ENCODE measurements at regions not wholly inside any gene's neighbourhood (a gene's known extent, or its start where the extent isn't known, plus 50 kb on each side); places are given as distances from the start of the nearest gene placed in this dataset.

- Mint-ChIP-seq H3K4me1 (ENCODE audit: low read depth in 2 of 2) (no peaks in the 10 kb centered on the region), H3K27ac (no peak overlapping the region), H3K27me3 (no peaks in the 10 kb centered on the region), H3K4me3 (no peak overlapping the region), H3K9me3 (peaks cover 8 to 21% of the 10 kb centered on the region in 2 donors), H3K36me3 (ENCODE audit: insufficient read depth) (no peaks in the 10 kb centered on the region)
- DNase-seq (no peak), ATAC-seq (replicated peaks) (no peak)
Observed at GRCh38 chr13:34302596-34302995, 484.6 kb downstream of the RFC3 start.

GRCh38 chr13:34303346-34303745 lies 485.4 kb downstream of the RFC3 start:
- Mint-ChIP-seq H3K4me1 (ENCODE audit: low read depth in 2 of 2) (no peaks in the 10 kb centered on the region), H3K27me3 (no peaks in the 10 kb centered on the region), H3K9me3 (peaks cover 8 to 21% of the 10 kb centered on the region in 2 donors), H3K36me3 (ENCODE audit: insufficient read depth) (no peaks in the 10 kb centered on the region), H3K4me3 (no peak overlapping the region), H3K27ac (no peak overlapping the region)
- no peak for DNase-seq
- no peak for ATAC-seq (replicated peaks)

- Mint-ChIP-seq H3K9me3 (peaks cover 5 to 21% of the 10 kb centered on the region in 2 donors), H3K4me1 (ENCODE audit: low read depth in 2 of 2) (no peaks in the 10 kb centered on the region), H3K36me3 (ENCODE audit: insufficient read depth) (no peaks in the 10 kb centered on the region), H3K4me3 (no peak overlapping the region), H3K27ac (no peak overlapping the region), H3K27me3 (no peaks in the 10 kb centered on the region)
- no peak for ATAC-seq (replicated peaks)
- DNase-seq = no peak
Observed at GRCh38 chr13:34307607-34308006, 489.7 kb downstream of the RFC3 start.

GRCh38 chr13:34308725-34309124 lies 490.8 kb downstream of the RFC3 start:
- Mint-ChIP-seq H3K4me1 (ENCODE audit: low read depth in 2 of 2) (no peaks in the 10 kb centered on the region), H3K27me3 (no peaks in the 10 kb centered on the region), H3K36me3 (ENCODE audit: insufficient read depth) (no peaks in the 10 kb centered on the region), H3K27ac (no peak overlapping the region), H3K9me3 (peaks cover 4 to 19% of the 10 kb centered on the region in 2 donors), H3K4me3 (no peak overlapping the region)
- DNase-seq (no peak), ATAC-seq (replicated peaks) (no peak)

- no peak for ATAC-seq (replicated peaks)
- Mint-ChIP-seq H3K9me3 (peaks cover 0 to 7% of the 10 kb centered on the region in 2 donors), H3K27me3 (no peaks in the 10 kb centered on the region), H3K4me3 (no peak overlapping the region), H3K36me3 (ENCODE audit: insufficient read depth) (no peaks in the 10 kb centered on the region), H3K4me1 (ENCODE audit: low read depth in 2 of 2) (no peaks in the 10 kb centered on the region), H3K27ac (no peak overlapping the region)
- no peak for DNase-seq
Observed at GRCh38 chr13:34310539-34310938, 492.6 kb downstream of the RFC3 start.

- Mint-ChIP-seq H3K27me3 (no peaks in the 10 kb centered on the region), H3K4me1 (ENCODE audit: low read depth in 2 of 2) (no peaks in the 10 kb centered on the region), H3K27ac (no peak overlapping the region), H3K4me3 (no peak overlapping the region), H3K9me3 (peaks cover 2 to 7% of the 10 kb centered on the region in 2 donors), H3K36me3 (ENCODE audit: insufficient read depth) (no peaks in the 10 kb centered on the region)
- ATAC-seq (replicated peaks) (no peak), DNase-seq (no peak)
Observed at GRCh38 chr13:34311251-34311650, 493.3 kb downstream of the RFC3 start.

- Mint-ChIP-seq H3K36me3 (ENCODE audit: insufficient read depth) (no peaks in the 10 kb centered on the region), H3K27me3 (no peaks in the 10 kb centered on the region), H3K9me3 (peaks cover 5 to 10% of the 10 kb centered on the region in 2 donors), H3K4me1 (ENCODE audit: low read depth in 2 of 2) (no peaks in the 10 kb centered on the region), H3K4me3 (no peak overlapping the region), H3K27ac (no peak overlapping the region)
- DNase-seq (no peak), ATAC-seq (replicated peaks) (no peak)
Observed at GRCh38 chr13:34312578-34312977, 494.6 kb downstream of the RFC3 start.

GRCh38 chr13:34320084-34320483 lies 502.1 kb downstream of the RFC3 start:
- Mint-ChIP-seq H3K9me3 (peaks cover 10 to 18% of the 10 kb centered on the region in 2 donors), H3K4me1 (ENCODE audit: low read depth in 2 of 2) (no peaks in the 10 kb centered on the region), H3K27ac (no peak overlapping the region), H3K4me3 (no peak overlapping the region), H3K27me3 (no peaks in the 10 kb centered on the region), H3K36me3 (ENCODE audit: insufficient read depth) (no peaks in the 10 kb centered on the region)
- ATAC-seq (replicated peaks) = no peak
- no peak for DNase-seq

GRCh38 chr13:34322014-34322742 lies 504.2 kb downstream of the RFC3 start:
- no peak overlapping the region for H3K27ac Mint-ChIP-seq
- peaks cover 5 to 8% of the 10 kb centered on the region in 2 donors for H3K9me3 Mint-ChIP-seq
- no peak for ATAC-seq (replicated peaks)
- H3K4me3 Mint-ChIP-seq = no peak overlapping the region
- H3K36me3 Mint-ChIP-seq (ENCODE audit: insufficient read depth) = no peaks in the 10 kb centered on the region
- H3K4me1 Mint-ChIP-seq (ENCODE audit: low read depth in 2 of 2) = no peaks in the 10 kb centered on the region
- no peaks in the 10 kb centered on the region for H3K27me3 Mint-ChIP-seq
- DNase-seq = no peak

- ATAC-seq (replicated peaks) = no peak
- peaks cover 8 to 9% of the 10 kb centered on the region in 2 donors for H3K9me3 Mint-ChIP-seq
- no peaks in the 10 kb centered on the region for H3K36me3 Mint-ChIP-seq (ENCODE audit: insufficient read depth)
- H3K27me3 Mint-ChIP-seq = no peaks in the 10 kb centered on the region
- no peak overlapping the region for H3K27ac Mint-ChIP-seq
- DNase-seq = no peak
- no peak overlapping the region for H3K4me3 Mint-ChIP-seq
- H3K4me1 Mint-ChIP-seq (ENCODE audit: low read depth in 2 of 2) = no peaks in the 10 kb centered on the region
Observed at GRCh38 chr13:34322743-34323074, 504.8 kb downstream of the RFC3 start.

- no peaks in the 10 kb centered on the region for H3K4me1 Mint-ChIP-seq (ENCODE audit: low read depth in 2 of 2)
- no peaks in the 10 kb centered on the region for H3K36me3 Mint-ChIP-seq (ENCODE audit: insufficient read depth)
- no peak for DNase-seq
- H3K4me3 Mint-ChIP-seq = no peak overlapping the region
- no peaks in the 10 kb centered on the region for H3K27me3 Mint-ChIP-seq
- H3K27ac Mint-ChIP-seq = no peak overlapping the region
- peaks cover 6 to 18% of the 10 kb centered on the region in 2 donors for H3K9me3 Mint-ChIP-seq
- no peak for ATAC-seq (replicated peaks)
Observed at GRCh38 chr13:34335014-34336007, 517.4 kb downstream of the RFC3 start.

- peaks cover 6 to 28% of the 10 kb centered on the region in 2 donors for H3K9me3 Mint-ChIP-seq
- H3K4me3 Mint-ChIP-seq = no peak overlapping the region
- H3K36me3 Mint-ChIP-seq (ENCODE audit: insufficient read depth) = no peaks in the 10 kb centered on the region
- no peaks in the 10 kb centered on the region for H3K27me3 Mint-ChIP-seq
- no peak overlapping the region for H3K27ac Mint-ChIP-seq
- DNase-seq (no peak), ATAC-seq (replicated peaks) (no peak)
- H3K4me1 Mint-ChIP-seq (ENCODE audit: low read depth in 2 of 2) = no peaks in the 10 kb centered on the region
Observed at GRCh38 chr13:34338102-34338501, 520.2 kb downstream of the RFC3 start.

GRCh38 chr13:34340534-34340933 lies 522.6 kb downstream of the RFC3 start:
- H3K4me1 Mint-ChIP-seq (ENCODE audit: low read depth in 2 of 2) = no peaks in the 10 kb centered on the region
- peaks cover 8 to 15% of the 10 kb centered on the region in 2 donors for H3K9me3 Mint-ChIP-seq
- no peak for ATAC-seq (replicated peaks)
- no peaks in the 10 kb centered on the region for H3K36me3 Mint-ChIP-seq (ENCODE audit: insufficient read depth)
- no peak overlapping the region for H3K4me3 Mint-ChIP-seq
- no peak for DNase-seq
- no peaks in the 10 kb centered on the region for H3K27me3 Mint-ChIP-seq
- no peak overlapping the region for H3K27ac Mint-ChIP-seq

Measured in effector memory CD8-positive, alpha-beta T cell (primary cell).